ENCODE measurements at regions not wholly inside any gene's neighbourhood (a gene's known extent, or its start where the extent isn't known, plus 50 kb on each side); places are given as distances from the start of the nearest gene placed in this dataset.

DNA sequence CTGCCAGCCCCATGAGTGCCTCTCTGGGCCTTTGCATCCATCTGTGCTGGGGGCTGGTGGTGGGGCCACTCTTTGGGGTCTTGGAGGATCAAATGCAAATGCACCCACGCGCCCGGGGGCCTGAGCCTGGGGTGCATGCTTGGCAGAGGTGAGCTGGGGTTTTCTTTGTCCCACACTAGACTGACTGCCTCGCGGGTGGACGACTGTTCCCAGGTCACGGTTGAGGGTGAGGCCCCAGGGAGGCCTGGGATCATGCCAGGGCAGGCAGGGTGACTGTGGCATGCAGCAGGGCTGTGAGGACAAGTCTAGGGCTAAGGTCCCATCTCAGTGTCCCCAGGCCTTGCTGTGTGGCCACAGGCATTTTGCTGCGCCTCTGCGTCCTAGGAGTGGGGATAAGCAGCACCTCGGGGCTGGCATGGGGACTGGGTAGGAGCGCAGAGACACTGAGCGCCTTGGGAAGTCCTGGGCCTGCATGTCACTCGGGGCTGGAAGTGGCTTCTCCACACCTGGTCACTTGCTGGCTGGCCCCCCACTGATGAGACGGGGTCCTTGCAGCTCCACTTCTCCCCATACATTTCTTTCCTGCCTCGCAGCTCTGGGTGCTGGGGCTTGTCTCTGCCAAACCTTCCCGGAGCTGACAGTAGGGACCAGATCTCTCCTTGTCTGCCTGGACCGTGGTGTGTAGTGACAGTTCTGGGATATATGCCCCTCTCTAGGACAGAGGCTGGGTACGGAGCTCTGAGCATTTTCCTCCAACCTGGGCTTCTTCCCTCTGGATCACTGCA is 133.1 kb downstream of the CTTN start:
- TF ChIP-seq, protein P1, sequence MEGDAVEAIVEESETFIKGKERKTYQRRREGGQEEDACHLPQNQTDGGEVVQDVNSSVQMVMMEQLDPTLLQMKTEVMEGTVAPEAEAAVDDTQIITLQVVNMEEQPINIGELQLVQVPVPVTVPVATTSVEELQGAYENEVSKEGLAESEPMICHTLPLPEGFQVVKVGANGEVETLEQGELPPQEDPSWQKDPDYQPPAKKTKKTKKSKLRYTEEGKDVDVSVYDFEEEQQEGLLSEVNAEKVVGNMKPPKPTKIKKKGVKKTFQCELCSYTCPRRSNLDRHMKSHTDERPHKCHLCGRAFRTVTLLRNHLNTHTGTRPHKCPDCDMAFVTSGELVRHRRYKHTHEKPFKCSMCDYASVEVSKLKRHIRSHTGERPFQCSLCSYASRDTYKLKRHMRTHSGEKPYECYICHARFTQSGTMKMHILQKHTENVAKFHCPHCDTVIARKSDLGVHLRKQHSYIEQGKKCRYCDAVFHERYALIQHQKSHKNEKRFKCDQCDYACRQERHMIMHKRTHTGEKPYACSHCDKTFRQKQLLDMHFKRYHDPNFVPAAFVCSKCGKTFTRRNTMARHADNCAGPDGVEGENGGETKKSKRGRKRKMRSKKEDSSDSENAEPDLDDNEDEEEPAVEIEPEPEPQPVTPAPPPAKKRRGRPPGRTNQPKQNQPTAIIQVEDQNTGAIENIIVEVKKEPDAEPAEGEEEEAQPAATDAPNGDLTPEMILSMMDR (IDR thresholded peaks at IDR 0.05), result no peak
- TF ChIP-seq ZFX (IDR thresholded peaks at IDR 0.05; ENCODE audit: borderline replicate concordance), result no peak
